ENCODE measurements at regions not wholly inside any gene's neighbourhood (a gene's known extent, or its start where the extent isn't known, plus 50 kb on each side); places are given as distances from the start of the nearest gene placed in this dataset.
"Not testable (repeated sequence)": the region's sequence is repeated elsewhere in the genome, so short reads cannot be mapped to it uniquely, and the experiment has no call there.

- ATAC-seq (replicated peaks); H3K9me3 Mint-ChIP-seq; H3K27me3 Mint-ChIP-seq; H3K36me3 Mint-ChIP-seq (ENCODE audit: low read depth): not testable (repeated sequence)
- Mint-ChIP-seq H3K4me1 (peaks cover 13% of the 10 kb centered on the region), H3K4me3 (peak overlapping the region; percentile 76), H3K27ac (peak overlapping the region; percentile 97)
Observed at GRCh38 chr7:6991169-6991611, 165.1 kb upstream of the CCZ1B start.

GRCh38 chr7:6991686-6992085, 165.6 kb upstream of the CCZ1B start:
- not testable (repeated sequence) for H3K36me3 Mint-ChIP-seq (ENCODE audit: low read depth); ATAC-seq (replicated peaks); H3K9me3 Mint-ChIP-seq; H3K27me3 Mint-ChIP-seq
- Mint-ChIP-seq H3K4me1 (peaks cover 13% of the 10 kb centered on the region), H3K27ac (peak overlapping the region; percentile 97), H3K4me3 (peak overlapping the region; percentile 76)

DNA sequence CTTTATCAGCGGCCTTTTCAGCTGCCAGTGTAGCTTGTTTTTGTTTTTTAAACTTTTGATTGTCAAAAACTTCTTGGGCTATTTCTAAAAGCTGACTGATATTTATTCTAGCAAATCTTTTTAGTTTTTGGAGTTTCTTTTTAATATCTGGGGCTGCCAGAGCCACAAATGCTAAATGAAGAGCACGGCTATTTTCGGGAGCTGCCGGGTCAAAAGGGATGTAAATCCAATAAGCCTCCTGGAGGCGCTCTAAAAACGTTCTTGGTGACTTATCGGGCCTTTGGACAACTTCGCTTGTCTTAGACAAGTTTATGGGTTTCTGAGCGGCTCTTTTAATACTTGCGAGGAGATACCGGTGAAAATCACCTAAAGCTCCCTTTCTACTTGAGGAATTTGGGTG, 166.1 kb upstream of the CCZ1B start:
- not testable (repeated sequence) for H3K36me3 Mint-ChIP-seq (ENCODE audit: low read depth); H3K27me3 Mint-ChIP-seq; H3K9me3 Mint-ChIP-seq; ATAC-seq (replicated peaks); H3K4me3 Mint-ChIP-seq
- Mint-ChIP-seq H3K27ac (peak overlapping the region; percentile 97), H3K4me1 (peaks cover 13% of the 10 kb centered on the region)

DNA sequence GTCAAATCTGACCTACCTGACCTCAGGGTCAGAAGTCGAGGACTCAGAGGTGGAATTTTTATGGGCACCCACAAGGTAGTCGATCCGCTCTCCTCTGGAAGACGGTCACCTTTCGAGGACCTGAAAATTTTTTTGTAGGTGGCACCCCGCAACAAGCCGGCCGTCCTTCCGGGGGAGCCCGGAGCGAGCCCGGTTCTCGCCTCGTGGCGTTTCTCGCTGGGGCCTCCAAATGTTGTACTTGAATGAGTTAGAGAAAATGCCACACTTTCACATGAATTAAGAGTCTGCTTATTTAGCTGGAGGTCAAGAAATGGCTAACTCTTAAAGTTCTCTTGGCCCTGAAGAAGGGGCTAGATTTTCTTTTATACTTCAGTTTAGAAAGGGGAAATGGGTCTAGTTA, 169.0 kb upstream of the CCZ1B start:
- H3K36me3 Mint-ChIP-seq (ENCODE audit: low read depth); H3K27me3 Mint-ChIP-seq; H3K9me3 Mint-ChIP-seq; H3K27ac Mint-ChIP-seq; H3K4me3 Mint-ChIP-seq; ATAC-seq (replicated peaks): not testable (repeated sequence)
- peaks cover 13% of the 10 kb centered on the region for H3K4me1 Mint-ChIP-seq

GRCh38 chr7:6995493-6996289, 169.6 kb upstream of the CCZ1B start:
- not testable (repeated sequence) for H3K27me3 Mint-ChIP-seq; H3K27ac Mint-ChIP-seq; H3K4me3 Mint-ChIP-seq; ATAC-seq (replicated peaks); H3K36me3 Mint-ChIP-seq (ENCODE audit: low read depth); H3K9me3 Mint-ChIP-seq
- peaks cover 11% of the 10 kb centered on the region for H3K4me1 Mint-ChIP-seq

- ATAC-seq (replicated peaks); H3K27ac Mint-ChIP-seq; H3K4me3 Mint-ChIP-seq; H3K9me3 Mint-ChIP-seq; H3K36me3 Mint-ChIP-seq (ENCODE audit: low read depth); H3K4me1 Mint-ChIP-seq: not testable (repeated sequence)
- H3K27me3 Mint-ChIP-seq = peaks cover 17% of the 10 kb centered on the region
Observed at GRCh38 chr7:6999067-6999666, 173.1 kb upstream of the CCZ1B start.

- no peaks in the 10 kb centered on the region for H3K36me3 Mint-ChIP-seq (ENCODE audit: low read depth)
- ATAC-seq (replicated peaks) = no peak
- H3K9me3 Mint-ChIP-seq = peaks cover 6% of the 10 kb centered on the region
- H3K4me3 Mint-ChIP-seq = no peak overlapping the region
- H3K27ac Mint-ChIP-seq = no peak overlapping the region
- H3K4me1 Mint-ChIP-seq = no peaks in the 10 kb centered on the region
- peaks cover 17% of the 10 kb centered on the region for H3K27me3 Mint-ChIP-seq
Observed at GRCh38 chr7:7002418-7003062, 176.5 kb upstream of the CCZ1B start.

GRCh38 chr7:7005303-7005702, 177.0 kb upstream of the C1GALT1 start:
- H3K27ac Mint-ChIP-seq = no peak overlapping the region
- no peak overlapping the region for H3K4me3 Mint-ChIP-seq
- H3K27me3 Mint-ChIP-seq = peaks cover 15% of the 10 kb centered on the region
- no peaks in the 10 kb centered on the region for H3K36me3 Mint-ChIP-seq (ENCODE audit: low read depth)
- no peaks in the 10 kb centered on the region for H3K9me3 Mint-ChIP-seq
- ATAC-seq (replicated peaks) = no peak
- no peaks in the 10 kb centered on the region for H3K4me1 Mint-ChIP-seq

GRCh38 chr7:7005949-7006348, 176.4 kb upstream of the C1GALT1 start:
- not testable (repeated sequence) for H3K9me3 Mint-ChIP-seq; ATAC-seq (replicated peaks); H3K4me1 Mint-ChIP-seq; H3K36me3 Mint-ChIP-seq (ENCODE audit: low read depth); H3K27ac Mint-ChIP-seq; H3K4me3 Mint-ChIP-seq
- peaks cover 14% of the 10 kb centered on the region for H3K27me3 Mint-ChIP-seq

DNA sequence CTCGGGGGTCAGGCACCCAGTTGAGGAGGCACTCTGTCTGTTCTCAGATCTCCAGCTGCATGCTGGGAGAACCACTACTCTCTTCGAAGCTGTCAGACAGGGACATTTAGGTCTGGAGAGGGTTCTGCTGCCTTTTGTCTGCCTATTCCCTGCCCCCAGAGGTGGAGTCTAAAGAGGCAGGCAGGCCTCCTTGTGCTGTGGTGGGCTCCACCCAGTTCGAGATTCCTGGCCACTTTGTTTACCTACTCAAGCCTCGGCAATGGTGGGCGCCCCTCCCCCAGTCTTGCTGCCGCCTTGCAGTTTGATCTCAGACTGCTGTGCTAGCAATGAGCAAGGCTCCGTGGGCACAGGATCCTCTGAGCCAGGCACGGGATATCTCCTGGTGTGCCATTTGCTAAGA, 171.1 kb upstream of the C1GALT1 start:
- not testable (repeated sequence) for H3K4me3 Mint-ChIP-seq; ATAC-seq (replicated peaks); H3K4me1 Mint-ChIP-seq; H3K27ac Mint-ChIP-seq; H3K36me3 Mint-ChIP-seq (ENCODE audit: low read depth); H3K9me3 Mint-ChIP-seq
- peaks cover 24% of the 10 kb centered on the region for H3K27me3 Mint-ChIP-seq

DNA sequence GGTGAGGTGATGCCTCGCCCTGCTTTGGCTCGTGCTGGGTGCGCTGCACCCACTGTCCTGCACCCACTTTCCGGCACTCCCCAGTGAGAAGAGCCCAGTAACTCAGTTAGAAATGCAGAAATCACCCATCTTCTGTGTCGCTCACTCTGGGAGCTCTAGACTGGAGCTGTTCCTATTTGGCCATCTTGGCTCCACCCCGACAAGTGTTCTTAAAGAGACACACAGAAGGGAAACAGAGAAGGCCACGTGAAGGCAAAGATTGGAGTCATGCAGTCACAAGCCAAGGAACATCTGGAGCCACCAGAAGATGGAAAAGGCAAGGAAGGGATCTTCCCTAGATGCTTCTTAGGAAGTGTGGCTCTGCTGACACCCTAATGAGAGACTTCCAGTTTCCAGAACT, 170.6 kb upstream of the C1GALT1 start:
- not testable (repeated sequence) for H3K9me3 Mint-ChIP-seq; H3K27ac Mint-ChIP-seq; H3K4me3 Mint-ChIP-seq; H3K4me1 Mint-ChIP-seq; H3K36me3 Mint-ChIP-seq (ENCODE audit: low read depth); ATAC-seq (replicated peaks)
- peaks cover 24% of the 10 kb centered on the region for H3K27me3 Mint-ChIP-seq

DNA sequence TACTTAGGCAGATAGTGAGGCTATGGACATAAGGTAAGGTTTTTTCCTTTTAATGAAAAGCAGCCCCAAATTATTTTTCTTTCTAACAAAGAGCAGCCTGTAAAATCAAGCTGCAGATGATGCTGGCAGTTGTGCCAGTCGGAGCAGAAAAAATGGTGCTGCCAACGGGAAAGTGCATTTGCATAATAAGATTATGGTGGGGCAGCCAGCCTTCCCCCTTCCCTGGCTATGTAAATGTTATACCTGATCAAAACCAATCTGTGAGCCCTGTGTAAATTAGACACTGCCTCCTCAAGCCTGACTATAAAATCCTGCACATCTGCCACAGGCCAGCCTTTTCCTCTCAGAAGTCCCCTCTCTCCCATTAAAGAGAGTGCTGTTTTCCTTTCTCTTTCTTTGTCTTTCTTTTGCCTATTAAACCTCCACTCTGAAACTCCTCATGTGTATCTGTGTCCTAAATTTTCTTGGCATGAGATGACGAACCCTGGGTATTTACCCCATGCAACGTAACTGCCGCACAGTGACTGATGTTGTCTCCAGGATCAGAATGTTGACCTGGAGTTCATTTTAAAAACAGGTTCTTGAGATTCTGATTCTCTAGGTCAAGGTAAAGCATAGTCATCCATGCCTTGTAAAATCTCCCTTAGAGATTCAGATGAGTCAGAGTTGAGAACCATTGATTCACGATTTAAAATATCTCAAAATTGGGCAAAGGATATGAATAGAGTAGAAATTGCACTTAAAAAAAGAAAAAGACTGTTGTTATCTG, 167.3 kb upstream of the C1GALT1 start:
- Mint-ChIP-seq H3K4me1 (no peaks in the 10 kb centered on the region), H3K36me3 (ENCODE audit: low read depth) (no peaks in the 10 kb centered on the region), H3K9me3 (no peaks in the 10 kb centered on the region), H3K27ac (no peak overlapping the region), H3K4me3 (no peak overlapping the region), H3K27me3 (peaks cover 20% of the 10 kb centered on the region)
- no peak for ATAC-seq (replicated peaks)

GRCh38 chr7:7017707-7018280, 164.6 kb upstream of the C1GALT1 start:
- Mint-ChIP-seq H3K27me3 (peaks cover 13% of the 10 kb centered on the region), H3K36me3 (ENCODE audit: low read depth) (no peaks in the 10 kb centered on the region), H3K4me3 (no peak overlapping the region), H3K4me1 (no peaks in the 10 kb centered on the region), H3K27ac (no peak overlapping the region), H3K9me3 (no peaks in the 10 kb centered on the region)
- ATAC-seq (replicated peaks) = no peak

DNA sequence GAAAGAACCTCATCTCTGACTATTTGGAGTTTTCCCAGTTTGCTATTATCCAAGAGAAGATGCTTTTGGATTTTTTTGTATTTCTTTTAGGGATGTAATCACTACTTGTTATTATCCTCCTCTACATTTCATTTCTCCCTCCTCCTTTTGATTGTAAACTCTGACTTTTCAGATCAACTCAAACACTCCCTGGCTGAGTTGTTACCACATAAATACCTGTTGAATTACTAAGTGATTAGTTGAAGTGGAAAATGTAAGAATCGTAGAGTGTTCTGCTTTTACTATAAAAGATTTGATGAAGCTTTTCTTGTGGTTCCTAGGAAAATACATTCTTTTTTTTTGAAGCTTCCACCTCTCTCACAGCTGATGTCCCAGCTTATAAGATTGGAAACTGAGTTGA, 164.1 kb upstream of the C1GALT1 start:
- Mint-ChIP-seq H3K27ac (no peak overlapping the region), H3K36me3 (ENCODE audit: low read depth) (no peaks in the 10 kb centered on the region), H3K4me1 (no peaks in the 10 kb centered on the region), H3K27me3 (peaks cover 10% of the 10 kb centered on the region), H3K9me3 (no peaks in the 10 kb centered on the region), H3K4me3 (no peak overlapping the region)
- ATAC-seq (replicated peaks) = no peak
